Calu3 (cell line): ENCODE measurements at regions not wholly inside any gene's neighbourhood (a gene's known extent, or its start where the extent isn't known, plus 50 kb on each side); places are given as distances from the start of the nearest gene placed in this dataset.
"Not testable (repeated sequence)": the region's sequence is repeated elsewhere in the genome, so short reads cannot be mapped to it uniquely, and the experiment has no call there.

Source experiments
- BruUV-seq: library from RNA; stranded (reverse); fragments of 400-500 nt; replicated peaks from 2 replicates; lab custom pipeline; 2021; lab: Mats Ljungman, UMichigan
- CTCF ChIA-PET: fragments of 300-600 bp; sonication (Branson Sonifier 250); formaldehyde crosslinking; loops from one replicate; lab custom pipeline; 2022; ENCODE audit warnings: antibody characterized with exemption; lab: Charles Lee
- DNase-seq: peaks from one replicate; pipeline ENCODE4 v3.0.0; 2022
- H3K27ac Mint-ChIP-seq: one replicate; pipeline ENCODE4 v1.8.0; 2022; ENCODE audit warnings: mixed read lengths; ENCODE audit not compliant: unreplicated experiment
- H3K27me3 Mint-ChIP-seq: one replicate; pipeline ENCODE4 v1.8.0; 2022; ENCODE audit warnings: mixed read lengths; ENCODE audit not compliant: unreplicated experiment
- H3K36me3 Mint-ChIP-seq: one replicate; pipeline ENCODE4 v1.8.0; 2022; ENCODE audit warnings: mild to moderate bottlenecking, moderate library complexity, mixed read lengths; ENCODE audit not compliant: insufficient read depth, unreplicated experiment
- H3K4me1 Mint-ChIP-seq: one replicate; pipeline ENCODE4 v1.8.0; 2022; ENCODE audit warnings: mild to moderate bottlenecking, low read depth, mixed read lengths; ENCODE audit not compliant: unreplicated experiment
- H3K4me3 Mint-ChIP-seq: one replicate; pipeline ENCODE4 v1.8.0; 2022; ENCODE audit warnings: mild to moderate bottlenecking, low read depth, moderate library complexity, mixed read lengths; ENCODE audit not compliant: unreplicated experiment
- H3K9me3 Mint-ChIP-seq: one replicate; pipeline ENCODE4 v1.8.0; 2022; ENCODE audit warnings: low read depth, mixed read lengths; ENCODE audit not compliant: unreplicated experiment
- CTCF ChIP-seq: fragments of 200-600 bp; IDR thresholded peaks from one replicate; pipeline ENCODE4 v1.8.0; 2022; ENCODE audit warnings: antibody characterized with exemption; ENCODE audit not compliant: unreplicated experiment
- intact Hi-C: fragments of 100-400 bp; cut with micrococcal nuclease; formaldehyde crosslinking; loops from one replicate; pipeline ENCODE4 v1.10.0; 2022; ENCODE audit not compliant: unreplicated experiment

- CTCF ChIA-PET = no interaction called here
- DNase-seq = no peak
- no peaks in the 10 kb centered on the region for H3K27me3 Mint-ChIP-seq
- no TSS peak for BruUV-seq
- no peak overlapping the region for H3K4me3 Mint-ChIP-seq
- no peaks in the 10 kb centered on the region for H3K36me3 Mint-ChIP-seq
- no peak overlapping the region for H3K27ac Mint-ChIP-seq
- no peaks in the 10 kb centered on the region for H3K9me3 Mint-ChIP-seq
- intact Hi-C loops = no loop called here
- TF ChIP-seq CTCF = no peak
- H3K4me1 Mint-ChIP-seq = no peaks in the 10 kb centered on the region
Observed at GRCh38 chrX:74187211-74187610, 116.8 kb upstream of the ZCCHC13 start.

GRCh38 chrX:74183047-74183446, 120.9 kb upstream of the ZCCHC13 start:
- H3K4me1 Mint-ChIP-seq, H3K4me3 Mint-ChIP-seq, BruUV-seq, CTCF ChIA-PET, H3K27ac Mint-ChIP-seq, H3K36me3 Mint-ChIP-seq, H3K9me3 Mint-ChIP-seq, intact Hi-C loops, H3K27me3 Mint-ChIP-seq, DNase-seq: not testable (repeated sequence)

GRCh38 chrX:74181976-74182375, 122.0 kb upstream of the ZCCHC13 start:
- DNase-seq, H3K27ac Mint-ChIP-seq, H3K4me1 Mint-ChIP-seq, H3K36me3 Mint-ChIP-seq, CTCF ChIA-PET, H3K4me3 Mint-ChIP-seq, H3K9me3 Mint-ChIP-seq, intact Hi-C loops, BruUV-seq, H3K27me3 Mint-ChIP-seq: not testable (repeated sequence)

GRCh38 chrX:74180716-74181115, 123.3 kb upstream of the ZCCHC13 start:
- TF ChIP-seq CTCF = no peak
- intact Hi-C loops = no loop called here
- no peak for DNase-seq
- no peaks in the 10 kb centered on the region for H3K27me3 Mint-ChIP-seq
- no peak overlapping the region for H3K4me3 Mint-ChIP-seq
- H3K9me3 Mint-ChIP-seq = no peaks in the 10 kb centered on the region
- H3K4me1 Mint-ChIP-seq = peaks cover 8% of the 10 kb centered on the region
- no TSS peak for BruUV-seq
- CTCF ChIA-PET = interaction anchor here (2.2 kb wide), 1 partner anchor 163 kb away, joined by 5 read pairs; no protein-coding TSS in a partner anchor
- H3K36me3 Mint-ChIP-seq = no peaks in the 10 kb centered on the region
- H3K27ac Mint-ChIP-seq = no peak overlapping the region

- H3K9me3 Mint-ChIP-seq = no peaks in the 10 kb centered on the region
- BruUV-seq = no TSS peak
- H3K4me1 Mint-ChIP-seq = peaks cover 8% of the 10 kb centered on the region
- no peak for DNase-seq
- TF ChIP-seq CTCF = no peak
- intact Hi-C loops = no loop called here
- H3K27me3 Mint-ChIP-seq = no peaks in the 10 kb centered on the region
- CTCF ChIA-PET = interaction anchor here (2.2 kb wide), 1 partner anchor 164 kb away, joined by 5 read pairs; no protein-coding TSS in a partner anchor
- no peaks in the 10 kb centered on the region for H3K36me3 Mint-ChIP-seq
- no peak overlapping the region for H3K4me3 Mint-ChIP-seq
- no peak overlapping the region for H3K27ac Mint-ChIP-seq
Observed at GRCh38 chrX:74179990-74180389, 124.0 kb upstream of the ZCCHC13 start.
